ENCODE measurements at regions not wholly inside any gene's neighbourhood (a gene's known extent, or its start where the extent isn't known, plus 50 kb on each side); places are given as distances from the start of the nearest gene placed in this dataset.
"Not testable (repeated sequence)": the region's sequence is repeated elsewhere in the genome, so short reads cannot be mapped to it uniquely, and the experiment has no call there.

GRCh38 chr1:146618582-146618981 lies 319.5 kb upstream of the NBPF12 start:
- not testable (repeated sequence) for H3K27ac Mint-ChIP-seq; H3K4me3 Mint-ChIP-seq; H3K27me3 Mint-ChIP-seq; H3K4me1 Mint-ChIP-seq (ENCODE audit: low read depth); H3K36me3 Mint-ChIP-seq (ENCODE audit: low read depth); DNase-seq; H3K9me3 Mint-ChIP-seq

GRCh38 chr1:146604681-146605080 lies 333.4 kb upstream of the NBPF12 start:
- H3K27ac Mint-ChIP-seq; DNase-seq; H3K36me3 Mint-ChIP-seq (ENCODE audit: low read depth); H3K27me3 Mint-ChIP-seq; H3K4me3 Mint-ChIP-seq; H3K4me1 Mint-ChIP-seq (ENCODE audit: low read depth); H3K9me3 Mint-ChIP-seq: not testable (repeated sequence)

DNA sequence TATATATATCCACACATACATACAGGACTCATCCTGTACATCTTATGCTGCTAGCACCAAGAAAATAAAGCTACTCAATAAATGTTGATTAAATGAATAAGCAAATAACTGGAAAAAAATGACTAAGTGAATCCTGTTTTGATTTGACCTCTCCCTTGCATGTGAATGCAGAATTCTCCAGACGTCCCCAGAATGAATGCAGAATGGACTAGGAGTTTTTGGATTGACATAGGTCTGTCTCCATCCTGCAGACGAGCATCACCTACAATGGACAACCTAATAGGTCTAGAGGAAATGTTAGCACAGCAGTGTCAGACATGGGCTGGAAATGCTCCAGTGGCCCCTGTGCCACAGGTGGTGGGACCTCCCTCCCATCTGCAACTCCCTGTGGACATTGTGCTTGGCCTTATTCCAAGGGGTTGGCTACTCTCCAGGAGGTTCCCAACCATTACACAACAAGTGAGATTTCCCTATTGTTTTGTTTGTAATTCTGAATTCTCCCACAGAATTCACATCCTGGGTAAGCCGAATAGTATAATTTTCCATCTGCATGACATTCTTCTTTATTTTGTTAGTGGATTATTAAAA lies 337.3 kb upstream of the NBPF12 start:
- not testable (repeated sequence) for H3K4me3 Mint-ChIP-seq; H3K36me3 Mint-ChIP-seq (ENCODE audit: low read depth); H3K4me1 Mint-ChIP-seq (ENCODE audit: low read depth); H3K27me3 Mint-ChIP-seq; DNase-seq; H3K27ac Mint-ChIP-seq; H3K9me3 Mint-ChIP-seq

- not testable (repeated sequence) for H3K9me3 Mint-ChIP-seq; H3K4me3 Mint-ChIP-seq; DNase-seq; H3K36me3 Mint-ChIP-seq (ENCODE audit: low read depth); H3K4me1 Mint-ChIP-seq (ENCODE audit: low read depth); H3K27me3 Mint-ChIP-seq; H3K27ac Mint-ChIP-seq
These were observed 338.2 kb upstream of the NBPF12 start for GRCh38 chr1:146599906-146600305.

DNA sequence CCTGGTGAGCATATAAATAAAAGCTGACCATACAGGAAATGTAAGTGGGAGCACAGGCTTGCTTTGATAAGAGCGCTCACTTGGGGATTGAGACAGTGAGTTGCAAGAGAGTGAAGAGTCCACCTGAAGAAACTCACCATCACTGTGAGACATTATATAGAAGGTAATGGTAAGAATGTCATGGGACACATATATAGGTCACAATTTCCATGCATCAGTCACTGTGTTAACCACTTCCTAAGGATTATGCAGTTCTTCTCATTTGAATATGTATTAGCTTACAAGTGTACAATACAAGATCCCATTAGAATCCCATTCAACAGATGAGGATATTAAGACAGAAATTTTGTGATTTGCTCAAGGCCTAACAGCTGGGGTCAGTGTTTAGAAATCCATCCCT lies 352.4 kb upstream of the NOTCH2NLA start:
- H3K4me1 Mint-ChIP-seq (ENCODE audit: low read depth); H3K27ac Mint-ChIP-seq; H3K9me3 Mint-ChIP-seq; H3K4me3 Mint-ChIP-seq; H3K36me3 Mint-ChIP-seq (ENCODE audit: low read depth); H3K27me3 Mint-ChIP-seq; DNase-seq: not testable (repeated sequence)

GRCh38 chr1:146567541-146567940 lies 338.7 kb upstream of the NOTCH2NLA start:
- not testable (repeated sequence) for H3K9me3 Mint-ChIP-seq; H3K4me3 Mint-ChIP-seq; H3K4me1 Mint-ChIP-seq (ENCODE audit: low read depth); H3K36me3 Mint-ChIP-seq (ENCODE audit: low read depth); H3K27me3 Mint-ChIP-seq; DNase-seq; H3K27ac Mint-ChIP-seq

GRCh38 chr1:146558032-146558431 lies 329.2 kb upstream of the NOTCH2NLA start:
- H3K4me3 Mint-ChIP-seq; H3K27me3 Mint-ChIP-seq; H3K9me3 Mint-ChIP-seq; H3K27ac Mint-ChIP-seq; DNase-seq; H3K36me3 Mint-ChIP-seq (ENCODE audit: low read depth); H3K4me1 Mint-ChIP-seq (ENCODE audit: low read depth): not testable (repeated sequence)

DNA sequence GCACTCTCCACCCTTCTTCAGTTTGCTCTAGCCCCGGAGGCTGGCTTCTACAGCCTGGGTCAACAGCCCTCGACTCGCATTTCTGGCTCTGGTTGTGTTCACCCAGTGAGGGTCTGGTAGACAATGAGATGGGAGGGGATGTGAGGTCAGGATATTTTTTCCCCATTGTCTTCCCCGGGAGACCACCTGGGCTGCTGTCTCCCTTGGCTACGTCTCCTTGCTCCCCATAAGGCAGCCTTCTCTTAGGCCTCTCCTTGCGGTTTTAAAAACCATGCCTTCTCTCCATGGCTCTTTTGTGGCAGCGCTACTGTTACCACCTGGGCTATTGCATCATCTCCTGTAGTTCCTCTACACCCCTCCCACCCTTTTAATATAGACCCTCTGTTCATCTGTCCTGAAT lies 327.6 kb upstream of the NOTCH2NLA start:
- not testable (repeated sequence) for H3K4me3 Mint-ChIP-seq; H3K36me3 Mint-ChIP-seq (ENCODE audit: low read depth); H3K27ac Mint-ChIP-seq; H3K27me3 Mint-ChIP-seq; H3K9me3 Mint-ChIP-seq; DNase-seq; H3K4me1 Mint-ChIP-seq (ENCODE audit: low read depth)

GRCh38 chr1:146552414-146552813 lies 323.6 kb upstream of the NOTCH2NLA start:
- not testable (repeated sequence) for H3K36me3 Mint-ChIP-seq (ENCODE audit: low read depth); DNase-seq; H3K27me3 Mint-ChIP-seq; H3K4me3 Mint-ChIP-seq; H3K4me1 Mint-ChIP-seq (ENCODE audit: low read depth); H3K27ac Mint-ChIP-seq; H3K9me3 Mint-ChIP-seq

- H3K36me3 Mint-ChIP-seq (ENCODE audit: low read depth); H3K27ac Mint-ChIP-seq; H3K4me1 Mint-ChIP-seq (ENCODE audit: low read depth); H3K27me3 Mint-ChIP-seq; H3K9me3 Mint-ChIP-seq; H3K4me3 Mint-ChIP-seq; DNase-seq: not testable (repeated sequence)
These were observed 319.9 kb upstream of the NOTCH2NLA start for GRCh38 chr1:146548684-146549083.

DNA sequence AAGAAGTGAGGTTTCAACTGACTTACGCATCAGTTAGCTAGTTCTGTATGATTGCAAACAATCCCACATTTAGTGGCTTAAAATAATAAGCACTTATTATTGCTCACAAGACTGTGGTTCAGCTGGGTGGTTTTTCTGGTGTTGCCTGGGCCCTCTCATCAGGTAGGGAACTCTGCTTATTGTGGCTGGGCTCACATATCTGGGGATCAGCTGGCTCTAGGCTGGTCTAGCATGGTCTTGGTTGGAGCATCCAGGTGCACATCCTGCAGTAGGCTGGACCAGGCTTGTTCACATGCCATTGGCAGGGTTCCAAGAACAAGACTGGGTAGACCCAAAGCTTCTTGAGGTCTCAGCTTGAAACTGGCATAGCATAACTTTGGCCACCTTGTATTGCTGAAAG lies 317.4 kb upstream of the NOTCH2NLA start:
- not testable (repeated sequence) for H3K4me3 Mint-ChIP-seq, H3K27ac Mint-ChIP-seq, H3K27me3 Mint-ChIP-seq

DNA sequence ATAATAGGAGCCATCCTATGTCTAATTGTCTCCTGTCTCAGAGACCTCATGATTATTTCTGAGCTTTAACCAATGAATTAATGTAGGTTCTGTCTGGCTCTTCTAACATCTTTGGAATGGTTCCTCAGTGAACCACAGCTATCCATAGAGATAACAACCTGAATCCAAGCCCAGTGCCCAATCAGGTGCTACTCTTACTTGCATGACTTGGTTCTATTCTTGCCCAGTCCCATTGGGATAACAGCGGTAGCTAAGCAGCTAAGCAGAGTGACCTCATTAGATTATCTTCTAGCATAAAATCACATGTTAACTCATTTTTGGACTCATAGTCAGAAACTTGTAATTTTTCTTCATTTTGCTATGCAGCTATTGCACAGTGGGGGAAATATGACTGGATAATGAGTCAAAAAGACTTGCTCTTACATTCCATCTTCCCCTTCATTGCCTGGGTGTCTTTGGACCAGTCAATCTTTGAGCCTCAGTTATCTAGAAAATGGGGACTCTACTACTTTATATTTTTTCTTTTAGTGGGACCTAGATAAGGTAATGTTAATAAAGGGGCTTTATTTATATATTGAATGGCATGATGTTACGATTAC lies 309.1 kb upstream of the NOTCH2NLA start:
- H3K4me1 Mint-ChIP-seq (ENCODE audit: low read depth); H3K36me3 Mint-ChIP-seq (ENCODE audit: low read depth); H3K9me3 Mint-ChIP-seq; H3K27me3 Mint-ChIP-seq; H3K4me3 Mint-ChIP-seq; H3K27ac Mint-ChIP-seq; DNase-seq: not testable (repeated sequence)

More for the DNA sequence above, 317.4 kb upstream of the NOTCH2NLA start:
- H3K36me3 Mint-ChIP-seq (ENCODE audit: low read depth); H3K9me3 Mint-ChIP-seq; DNase-seq; H3K4me1 Mint-ChIP-seq (ENCODE audit: low read depth): not testable (repeated sequence)

DNA sequence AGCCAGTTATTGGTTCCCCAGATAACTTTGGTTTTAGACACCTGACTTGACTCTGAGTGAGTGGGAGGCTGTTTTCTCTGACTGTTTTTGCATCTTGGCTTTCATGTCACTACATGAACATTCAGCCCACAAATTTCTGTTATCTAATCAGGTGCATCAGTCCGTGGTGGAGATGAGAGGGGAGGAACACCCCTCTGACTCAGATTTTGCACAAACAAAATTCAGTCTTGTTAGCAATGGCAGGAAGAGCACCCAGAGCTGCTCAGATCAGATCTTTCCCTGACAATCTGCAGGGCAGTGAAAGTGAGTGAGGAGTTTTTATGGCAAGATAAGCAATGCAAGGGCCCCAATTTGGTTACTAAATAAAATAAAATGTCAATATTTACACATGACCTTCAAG lies 307.2 kb upstream of the NOTCH2NLA start:
- H3K27ac Mint-ChIP-seq; H3K4me3 Mint-ChIP-seq; H3K9me3 Mint-ChIP-seq; H3K36me3 Mint-ChIP-seq (ENCODE audit: low read depth); DNase-seq; H3K27me3 Mint-ChIP-seq; H3K4me1 Mint-ChIP-seq (ENCODE audit: low read depth): not testable (repeated sequence)

DNA sequence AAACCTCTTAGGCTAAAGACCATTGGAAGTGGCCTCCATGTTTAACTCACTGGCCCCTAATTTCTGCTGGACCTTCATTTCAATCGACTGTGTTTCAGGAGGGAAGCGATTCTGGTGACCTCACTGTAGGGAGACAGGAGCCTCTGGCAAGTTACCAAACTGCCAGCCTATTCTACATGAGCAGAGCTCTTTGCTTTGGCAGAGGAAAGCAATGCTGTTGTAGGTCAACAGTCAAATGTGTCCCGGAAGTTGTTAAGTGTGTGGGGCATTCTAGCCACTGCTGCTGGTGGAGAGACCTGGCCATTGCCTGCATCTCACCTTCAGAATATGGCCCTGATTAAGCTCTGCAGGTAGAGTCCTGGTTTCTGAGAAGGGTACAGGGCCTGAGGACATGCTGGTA lies 306.8 kb upstream of the NOTCH2NLA start:
- H3K4me3 Mint-ChIP-seq; H3K4me1 Mint-ChIP-seq (ENCODE audit: low read depth); H3K9me3 Mint-ChIP-seq; DNase-seq; H3K27ac Mint-ChIP-seq; H3K36me3 Mint-ChIP-seq (ENCODE audit: low read depth); H3K27me3 Mint-ChIP-seq: not testable (repeated sequence)

GRCh38 chr1:146530958-146531357 lies 302.1 kb upstream of the NOTCH2NLA start:
- not testable (repeated sequence) for H3K4me3 Mint-ChIP-seq; H3K36me3 Mint-ChIP-seq (ENCODE audit: low read depth); H3K4me1 Mint-ChIP-seq (ENCODE audit: low read depth)

DNA sequence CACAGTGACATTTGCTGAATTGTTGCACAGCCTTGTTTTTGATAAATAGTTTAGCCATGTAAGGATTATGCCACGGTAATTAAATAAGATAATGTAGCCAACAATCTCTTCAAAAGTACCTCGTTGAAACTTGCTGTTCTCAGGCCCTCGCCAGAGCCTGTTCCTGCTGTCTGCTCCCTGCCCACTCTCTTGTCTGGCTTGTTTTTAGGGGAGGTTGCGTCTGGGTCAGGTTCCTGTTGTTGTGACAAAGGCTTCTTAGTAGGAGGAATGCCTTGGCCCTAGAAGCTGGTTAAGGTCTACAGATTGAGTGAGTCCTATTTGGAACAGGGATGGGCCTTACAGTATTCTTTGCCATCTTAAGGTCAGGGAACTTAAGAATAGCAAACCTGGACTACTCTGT lies 294.0 kb upstream of the NOTCH2NLA start:
- not testable (repeated sequence) for H3K27ac Mint-ChIP-seq; DNase-seq; H3K4me3 Mint-ChIP-seq; H3K9me3 Mint-ChIP-seq; H3K4me1 Mint-ChIP-seq (ENCODE audit: low read depth); H3K27me3 Mint-ChIP-seq; H3K36me3 Mint-ChIP-seq (ENCODE audit: low read depth)

More at GRCh38 chr1:146530958-146531357, 302.1 kb upstream of the NOTCH2NLA start:
- not testable (repeated sequence) for H3K27me3 Mint-ChIP-seq, H3K27ac Mint-ChIP-seq, DNase-seq, H3K9me3 Mint-ChIP-seq

Data from activated T-cell treated with anti-CD3 and anti-CD28 coated beads, Interleukin-2, amount 50 U/mL, for 24 hours (primary cell).